GM23338 (cell line): ENCODE measurements at regions not wholly inside any gene's neighbourhood (a gene's known extent, or its start where the extent isn't known, plus 50 kb on each side); places are given as distances from the start of the nearest gene placed in this dataset.

Experiments
- ATAC-seq: fragments of 200-7000 bp; cut with Tn5 transposase; 3 replicates; pipeline ENCODE4 v1.9.1; 2020
- DNase-seq: peaks from one replicate; pipeline ENCODE4 v3.0.0-alpha.2; 2015; ENCODE audit warnings: low spot score
- H2AFZ ChIP-seq: fragments of 200-600 bp; sonication (generic); 2 replicates; pipeline ENCODE4 v1.8.0; 2016; ENCODE audit warnings: antibody characterized with exemption, mild to moderate bottlenecking, moderate library complexity
- H3F3A ChIP-seq: fragments of 200-600 bp; sonication (generic); replicated peaks from 2 replicates; pipeline ENCODE4 v1.8.0; 2017; ENCODE audit warnings: antibody characterized with exemption, mixed run types, low read depth
- H3K27ac ChIP-seq: fragments of 200-600 bp; sonication (generic); 2 replicates; pipeline ENCODE4 v1.6.1; 2016; ENCODE audit warnings: low read depth
- H3K27me3 ChIP-seq: fragments of 200-600 bp; sonication (generic); 2 replicates; pipeline ENCODE4 v1.8.0; 2016; ENCODE audit warnings: mild to moderate bottlenecking, mixed run types, moderate library complexity; ENCODE audit not compliant: insufficient read depth
- H3K36me3 ChIP-seq: fragments of 200-600 bp; sonication (generic); 2 replicates; pipeline ENCODE4 v1.8.0; 2016; ENCODE audit warnings: mild to moderate bottlenecking; ENCODE audit not compliant: insufficient read depth
- H3K4me1 ChIP-seq: fragments of 200-600 bp; sonication (generic); 2 replicates; pipeline ENCODE4 v1.8.0; 2016; ENCODE audit warnings: mild to moderate bottlenecking, moderate library complexity; ENCODE audit not compliant: insufficient read depth
- H3K4me2 ChIP-seq: fragments of 200-600 bp; sonication (generic); 2 replicates; pipeline ENCODE4 v1.7.1; 2017; ENCODE audit warnings: mixed run types
- H3K4me3 ChIP-seq: fragments of 200-600 bp; sonication (generic); 2 replicates; pipeline ENCODE4 v1.6.1; 2016; ENCODE audit warnings: mixed run types
- H3K79me2 ChIP-seq: fragments of 200-600 bp; sonication (generic); replicated peaks from 2 replicates; pipeline ENCODE4 v1.8.0; 2017; ENCODE audit warnings: mild to moderate bottlenecking; ENCODE audit not compliant: insufficient read depth
- H3K9me2 ChIP-seq: fragments of 200-600 bp; sonication (generic); 2 replicates; pipeline ENCODE4 v1.8.0; 2017; ENCODE audit not compliant: insufficient read depth
- H4K20me1 ChIP-seq: fragments of 200-600 bp; sonication (generic); replicated peaks from 2 replicates; pipeline ENCODE4 v1.8.0; 2017; ENCODE audit warnings: mild to moderate bottlenecking; ENCODE audit not compliant: insufficient read depth
- H3K27ac Mint-ChIP-seq: 2 replicates; pipeline ENCODE4 v1.8.0; 2020; ENCODE audit warnings: inconsistent platforms, mild to moderate bottlenecking, moderate library complexity, mixed read lengths
- H3K27me3 Mint-ChIP-seq: 3 replicates; pipeline ENCODE4 v1.8.0; 2022; ENCODE audit warnings: low read depth, mild to moderate bottlenecking, moderate library complexity, mixed read lengths, inconsistent platforms; ENCODE audit not compliant: insufficient read depth, poor library complexity
- H3K36me3 Mint-ChIP-seq: 3 replicates; pipeline ENCODE4 v1.8.0; 2021; ENCODE audit warnings: low read depth, mild to moderate bottlenecking, inconsistent platforms, moderate library complexity, mixed read lengths
- H3K4me1 Mint-ChIP-seq: 3 replicates; pipeline ENCODE4 v1.8.0; 2020; ENCODE audit warnings: mild to moderate bottlenecking, inconsistent platforms, mixed read lengths
- H3K4me3 Mint-ChIP-seq: 3 replicates; pipeline ENCODE4 v1.8.0; 2021; ENCODE audit warnings: moderate library complexity, mild to moderate bottlenecking, inconsistent platforms, mixed read lengths
- H3K9me3 Mint-ChIP-seq: 3 replicates; pipeline ENCODE4 v1.8.0; 2020; ENCODE audit warnings: moderate library complexity, mild to moderate bottlenecking, inconsistent platforms, mixed read lengths
- CREB1 ChIP-seq: fragments of 250-450 bp; sonication (Bioruptor Pico); IDR thresholded peaks from 2 replicates; pipeline ENCODE4 v1.5.0; 2020; ENCODE audit warnings: low read depth, mild to moderate bottlenecking, moderate library complexity
- EZH2phosphoT487 ChIP-seq: fragments of 200-600 bp; sonication (generic); IDR thresholded peaks from one replicate; pipeline ENCODE4 v1.8.1; 2018; ENCODE audit warnings: antibody characterized with exemption; ENCODE audit not compliant: unreplicated experiment
- POLR2AphosphoS5 ChIP-seq: IDR thresholded peaks from 2 replicates; pipeline ENCODE4 v1.6.1; 2016; ENCODE audit warnings: antibody characterized with exemption, low read depth
- STAT1 ChIP-seq: IDR thresholded peaks from one replicate; pipeline ENCODE4 v1.6.1; 2016; ENCODE audit warnings: antibody characterized with exemption; ENCODE audit not compliant: unreplicated experiment
- ZNF114 ChIP-seq: fragments of 250-450 bp; sonication (Bioruptor Pico); IDR thresholded peaks from 2 replicates; pipeline ENCODE4 v1.5.0; 2020; ENCODE audit warnings: mild to moderate bottlenecking, moderate library complexity
- TF ChIP-seq, protein P1 (sequence below): fragments of 250-450 bp; sonication (Bioruptor Pico); IDR thresholded peaks from 2 replicates; pipeline ENCODE4 v1.5.0; 2020; ENCODE audit warnings: mild to moderate bottlenecking, moderate library complexity
- TF ChIP-seq, protein P2 (sequence below): IDR thresholded peaks from one replicate; pipeline ENCODE4 v1.6.1; 2018; ENCODE audit warnings: antibody characterized with exemption; ENCODE audit not compliant: unreplicated experiment
- TF ChIP-seq, protein P3 (sequence below), 2 experiments: fragments of 200-600 bp in 1 of 2; sonication (generic) in 1 of 2; conservative IDR thresholded peaks; 2 replicates each; pipeline versions ENCODE4 v1.5.1 to v1.6.1; 2016 to 2017; ENCODE audit warnings: antibody characterized with exemption in 2 of 2, low read depth in 2 of 2, mild to moderate bottlenecking in 2 of 2, moderate library complexity in 1 of 2
- TF ChIP-seq, protein P4 (sequence below): IDR thresholded peaks from 2 replicates; pipeline ENCODE4 v1.6.1; 2016; ENCODE audit warnings: antibody characterized with exemption

DNA sequence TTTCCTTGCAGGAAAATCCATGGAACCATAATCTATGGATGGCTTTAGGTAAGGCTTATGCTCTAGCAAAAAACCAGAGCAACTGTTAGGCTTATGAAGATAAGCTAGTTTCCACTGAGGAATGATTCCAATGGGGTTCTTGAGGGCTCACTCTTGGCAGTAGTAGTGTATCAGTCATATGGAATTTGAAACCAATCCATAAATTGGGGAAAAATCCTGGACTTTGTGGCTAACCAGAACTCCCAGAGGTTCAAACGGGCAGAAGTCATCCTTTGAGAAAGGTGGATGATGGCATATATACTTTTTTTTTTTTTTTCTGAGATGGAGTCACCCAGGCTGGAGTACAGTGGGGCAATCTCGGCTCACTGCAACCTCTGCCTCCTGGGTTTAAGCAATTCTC is 54.2 kb upstream of the ATF3 start (continued):
- TF ChIP-seq, protein P1, sequence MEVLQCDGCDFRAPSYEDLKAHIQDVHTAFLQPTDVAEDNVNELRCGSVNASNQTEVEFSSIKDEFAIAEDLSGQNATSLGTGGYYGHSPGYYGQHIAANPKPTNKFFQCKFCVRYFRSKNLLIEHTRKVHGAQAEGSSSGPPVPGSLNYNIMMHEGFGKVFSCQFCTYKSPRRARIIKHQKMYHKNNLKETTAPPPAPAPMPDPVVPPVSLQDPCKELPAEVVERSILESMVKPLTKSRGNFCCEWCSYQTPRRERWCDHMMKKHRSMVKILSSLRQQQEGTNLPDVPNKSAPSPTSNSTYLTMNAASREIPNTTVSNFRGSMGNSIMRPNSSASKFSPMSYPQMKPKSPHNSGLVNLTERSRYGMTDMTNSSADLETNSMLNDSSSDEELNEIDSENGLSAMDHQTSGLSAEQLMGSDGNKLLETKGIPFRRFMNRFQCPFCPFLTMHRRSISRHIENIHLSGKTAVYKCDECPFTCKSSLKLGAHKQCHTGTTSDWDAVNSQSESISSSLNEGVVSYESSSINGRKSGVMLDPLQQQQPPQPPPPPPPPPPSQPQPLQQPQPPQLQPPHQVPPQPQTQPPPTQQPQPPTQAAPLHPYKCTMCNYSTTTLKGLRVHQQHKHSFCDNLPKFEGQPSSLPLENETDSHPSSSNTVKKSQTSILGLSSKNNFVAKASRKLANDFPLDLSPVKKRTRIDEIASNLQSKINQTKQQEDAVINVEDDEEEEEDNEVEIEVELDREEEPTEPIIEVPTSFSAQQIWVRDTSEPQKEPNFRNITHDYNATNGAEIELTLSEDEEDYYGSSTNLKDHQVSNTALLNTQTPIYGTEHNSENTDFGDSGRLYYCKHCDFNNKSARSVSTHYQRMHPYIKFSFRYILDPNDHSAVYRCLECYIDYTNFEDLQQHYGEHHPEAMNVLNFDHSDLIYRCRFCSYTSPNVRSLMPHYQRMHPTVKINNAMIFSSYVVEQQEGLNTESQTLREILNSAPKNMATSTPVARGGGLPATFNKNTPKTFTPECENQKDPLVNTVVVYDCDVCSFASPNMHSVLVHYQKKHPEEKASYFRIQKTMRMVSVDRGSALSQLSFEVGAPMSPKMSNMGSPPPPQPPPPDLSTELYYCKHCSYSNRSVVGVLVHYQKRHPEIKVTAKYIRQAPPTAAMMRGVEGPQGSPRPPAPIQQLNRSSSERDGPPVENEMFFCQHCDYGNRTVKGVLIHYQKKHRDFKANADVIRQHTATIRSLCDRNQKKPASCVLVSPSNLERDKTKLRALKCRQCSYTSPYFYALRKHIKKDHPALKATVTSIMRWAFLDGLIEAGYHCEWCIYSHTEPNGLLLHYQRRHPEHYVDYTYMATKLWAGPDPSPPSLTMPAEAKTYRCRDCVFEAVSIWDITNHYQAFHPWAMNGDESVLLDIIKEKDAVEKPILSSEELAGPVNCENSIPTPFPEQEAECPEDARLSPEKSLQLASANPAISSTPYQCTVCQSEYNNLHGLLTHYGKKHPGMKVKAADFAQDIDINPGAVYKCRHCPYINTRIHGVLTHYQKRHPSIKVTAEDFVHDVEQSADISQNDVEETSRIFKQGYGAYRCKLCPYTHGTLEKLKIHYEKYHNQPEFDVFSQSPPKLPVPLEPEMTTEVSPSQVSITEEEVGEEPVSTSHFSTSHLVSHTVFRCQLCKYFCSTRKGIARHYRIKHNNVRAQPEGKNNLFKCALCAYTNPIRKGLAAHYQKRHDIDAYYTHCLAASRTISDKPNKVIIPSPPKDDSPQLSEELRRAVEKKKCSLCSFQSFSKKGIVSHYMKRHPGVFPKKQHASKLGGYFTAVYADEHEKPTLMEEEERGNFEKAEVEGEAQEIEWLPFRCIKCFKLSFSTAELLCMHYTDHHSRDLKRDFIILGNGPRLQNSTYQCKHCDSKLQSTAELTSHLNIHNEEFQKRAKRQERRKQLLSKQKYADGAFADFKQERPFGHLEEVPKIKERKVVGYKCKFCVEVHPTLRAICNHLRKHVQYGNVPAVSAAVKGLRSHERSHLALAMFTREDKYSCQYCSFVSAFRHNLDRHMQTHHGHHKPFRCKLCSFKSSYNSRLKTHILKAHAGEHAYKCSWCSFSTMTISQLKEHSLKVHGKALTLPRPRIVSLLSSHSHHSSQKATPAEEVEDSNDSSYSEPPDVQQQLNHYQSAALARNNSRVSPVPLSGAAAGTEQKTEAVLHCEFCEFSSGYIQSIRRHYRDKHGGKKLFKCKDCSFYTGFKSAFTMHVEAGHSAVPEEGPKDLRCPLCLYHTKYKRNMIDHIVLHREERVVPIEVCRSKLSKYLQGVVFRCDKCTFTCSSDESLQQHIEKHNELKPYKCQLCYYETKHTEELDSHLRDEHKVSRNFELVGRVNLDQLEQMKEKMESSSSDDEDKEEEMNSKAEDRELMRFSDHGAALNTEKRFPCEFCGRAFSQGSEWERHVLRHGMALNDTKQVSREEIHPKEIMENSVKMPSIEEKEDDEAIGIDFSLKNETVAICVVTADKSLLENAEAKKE = no peak
- TF ChIP-seq POLR2AphosphoS5 = no peak
- no peak for TF ChIP-seq STAT1
- TF ChIP-seq, protein P2, sequence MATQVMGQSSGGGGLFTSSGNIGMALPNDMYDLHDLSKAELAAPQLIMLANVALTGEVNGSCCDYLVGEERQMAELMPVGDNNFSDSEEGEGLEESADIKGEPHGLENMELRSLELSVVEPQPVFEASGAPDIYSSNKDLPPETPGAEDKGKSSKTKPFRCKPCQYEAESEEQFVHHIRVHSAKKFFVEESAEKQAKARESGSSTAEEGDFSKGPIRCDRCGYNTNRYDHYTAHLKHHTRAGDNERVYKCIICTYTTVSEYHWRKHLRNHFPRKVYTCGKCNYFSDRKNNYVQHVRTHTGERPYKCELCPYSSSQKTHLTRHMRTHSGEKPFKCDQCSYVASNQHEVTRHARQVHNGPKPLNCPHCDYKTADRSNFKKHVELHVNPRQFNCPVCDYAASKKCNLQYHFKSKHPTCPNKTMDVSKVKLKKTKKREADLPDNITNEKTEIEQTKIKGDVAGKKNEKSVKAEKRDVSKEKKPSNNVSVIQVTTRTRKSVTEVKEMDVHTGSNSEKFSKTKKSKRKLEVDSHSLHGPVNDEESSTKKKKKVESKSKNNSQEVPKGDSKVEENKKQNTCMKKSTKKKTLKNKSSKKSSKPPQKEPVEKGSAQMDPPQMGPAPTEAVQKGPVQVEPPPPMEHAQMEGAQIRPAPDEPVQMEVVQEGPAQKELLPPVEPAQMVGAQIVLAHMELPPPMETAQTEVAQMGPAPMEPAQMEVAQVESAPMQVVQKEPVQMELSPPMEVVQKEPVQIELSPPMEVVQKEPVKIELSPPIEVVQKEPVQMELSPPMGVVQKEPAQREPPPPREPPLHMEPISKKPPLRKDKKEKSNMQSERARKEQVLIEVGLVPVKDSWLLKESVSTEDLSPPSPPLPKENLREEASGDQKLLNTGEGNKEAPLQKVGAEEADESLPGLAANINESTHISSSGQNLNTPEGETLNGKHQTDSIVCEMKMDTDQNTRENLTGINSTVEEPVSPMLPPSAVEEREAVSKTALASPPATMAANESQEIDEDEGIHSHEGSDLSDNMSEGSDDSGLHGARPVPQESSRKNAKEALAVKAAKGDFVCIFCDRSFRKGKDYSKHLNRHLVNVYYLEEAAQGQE = no peak

DNA sequence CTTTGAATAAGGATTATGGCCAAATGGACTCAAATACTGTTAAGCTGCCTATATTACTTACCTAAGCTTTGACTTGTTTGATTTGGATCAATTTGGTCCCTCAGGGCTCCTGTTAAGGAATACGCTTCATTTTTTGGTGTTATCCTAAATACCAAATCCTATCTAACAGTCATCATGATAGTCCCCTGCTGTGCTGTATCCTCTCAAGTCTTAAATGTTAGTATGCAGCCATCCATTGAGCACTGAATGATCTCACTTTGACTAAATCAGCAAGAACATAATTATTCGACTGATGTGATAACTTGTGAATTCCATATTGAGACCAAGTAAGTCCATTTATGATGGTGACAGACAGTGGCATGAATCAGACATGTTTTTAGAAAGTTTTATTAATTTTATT is 53.1 kb upstream of the ATF3 start:
- no peaks in the 10 kb centered on the region; the same call in 1 of the 2 replicates for H3F3A ChIP-seq
- no peaks in the 10 kb centered on the region; the same call in 1 of the 3 replicates for H3K9me3 Mint-ChIP-seq
- ATAC-seq (no peak), DNase-seq (no peak)
- no peak overlapping the region for H2AFZ ChIP-seq
- H3K4me2 ChIP-seq = no peak overlapping the region
- no peak overlapping the region for H3K4me3 Mint-ChIP-seq
- H4K20me1 ChIP-seq = no peaks in the 10 kb centered on the region
- H3K36me3 ChIP-seq = no peaks in the 10 kb centered on the region
- H3K4me1 Mint-ChIP-seq = peaks cover 20% of the 10 kb centered on the region
- H3K36me3 Mint-ChIP-seq = no peaks in the 10 kb centered on the region; the same call in 2 of the 3 replicates
- H3K79me2 ChIP-seq = no peaks in the 10 kb centered on the region
- peaks cover 19% of the 10 kb centered on the region for H3K27me3 ChIP-seq
- H3K4me3 ChIP-seq = no peak overlapping the region
- no peak overlapping the region for H3K27ac Mint-ChIP-seq
- H3K9me2 ChIP-seq = no peaks in the 10 kb centered on the region
- no peaks in the 10 kb centered on the region; the same call in 1 of the 2 replicates for H3K4me1 ChIP-seq
- H3K27me3 Mint-ChIP-seq = peaks cover 16% of the 10 kb centered on the region
- H3K27ac ChIP-seq = no peak overlapping the region
- TF ChIP-seq, protein P2 = no peak
- no peak for TF ChIP-seq EZH2phosphoT487
- no peak for TF ChIP-seq STAT1
- TF ChIP-seq, protein P3, sequence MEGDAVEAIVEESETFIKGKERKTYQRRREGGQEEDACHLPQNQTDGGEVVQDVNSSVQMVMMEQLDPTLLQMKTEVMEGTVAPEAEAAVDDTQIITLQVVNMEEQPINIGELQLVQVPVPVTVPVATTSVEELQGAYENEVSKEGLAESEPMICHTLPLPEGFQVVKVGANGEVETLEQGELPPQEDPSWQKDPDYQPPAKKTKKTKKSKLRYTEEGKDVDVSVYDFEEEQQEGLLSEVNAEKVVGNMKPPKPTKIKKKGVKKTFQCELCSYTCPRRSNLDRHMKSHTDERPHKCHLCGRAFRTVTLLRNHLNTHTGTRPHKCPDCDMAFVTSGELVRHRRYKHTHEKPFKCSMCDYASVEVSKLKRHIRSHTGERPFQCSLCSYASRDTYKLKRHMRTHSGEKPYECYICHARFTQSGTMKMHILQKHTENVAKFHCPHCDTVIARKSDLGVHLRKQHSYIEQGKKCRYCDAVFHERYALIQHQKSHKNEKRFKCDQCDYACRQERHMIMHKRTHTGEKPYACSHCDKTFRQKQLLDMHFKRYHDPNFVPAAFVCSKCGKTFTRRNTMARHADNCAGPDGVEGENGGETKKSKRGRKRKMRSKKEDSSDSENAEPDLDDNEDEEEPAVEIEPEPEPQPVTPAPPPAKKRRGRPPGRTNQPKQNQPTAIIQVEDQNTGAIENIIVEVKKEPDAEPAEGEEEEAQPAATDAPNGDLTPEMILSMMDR (conservative IDR thresholded peaks at IDR 0.05; ENCODE audit: low read depth in 2 of 2) = no peak
- TF ChIP-seq ZNF114 = no peak
- no peak for TF ChIP-seq CREB1
- TF ChIP-seq, protein P4, sequence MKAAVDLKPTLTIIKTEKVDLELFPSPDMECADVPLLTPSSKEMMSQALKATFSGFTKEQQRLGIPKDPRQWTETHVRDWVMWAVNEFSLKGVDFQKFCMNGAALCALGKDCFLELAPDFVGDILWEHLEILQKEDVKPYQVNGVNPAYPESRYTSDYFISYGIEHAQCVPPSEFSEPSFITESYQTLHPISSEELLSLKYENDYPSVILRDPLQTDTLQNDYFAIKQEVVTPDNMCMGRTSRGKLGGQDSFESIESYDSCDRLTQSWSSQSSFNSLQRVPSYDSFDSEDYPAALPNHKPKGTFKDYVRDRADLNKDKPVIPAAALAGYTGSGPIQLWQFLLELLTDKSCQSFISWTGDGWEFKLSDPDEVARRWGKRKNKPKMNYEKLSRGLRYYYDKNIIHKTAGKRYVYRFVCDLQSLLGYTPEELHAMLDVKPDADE = no peak
